ENCODE measurements at regions not wholly inside any gene's neighbourhood (a gene's known extent, or its start where the extent isn't known, plus 50 kb on each side); places are given as distances from the start of the nearest gene placed in this dataset.

GRCh38 chr2:105953942-105954341 is 209.2 kb downstream of the NCK2 start:
- TF ChIP-seq CTCF (IDR thresholded peaks at IDR 0.05) (no peak), EZH2phosphoT487 (IDR thresholded peaks at IDR 0.05) (no peak), EZH2 (IDR thresholded peaks at IDR 0.05) (no peak)

Data from neural progenitor cell (in vitro differentiated cells).